Suprapubic skin (tissue), 3 donors: ENCODE measurements at regions not wholly inside any gene's neighbourhood (a gene's known extent, or its start where the extent isn't known, plus 50 kb on each side); places are given as distances from the start of the nearest gene placed in this dataset.

Experiments used
- CTCF ChIP-seq, 2 donors: fragments of 200-600 bp in 1 of 2; fragments of 450-650 bp in 1 of 2; sonication (generic) in 1 of 2; IDR thresholded peaks; one replicate each; pipeline ENCODE4 v1.5.1; 2016 to 2019; ENCODE audit warnings: antibody characterized with exemption in 2 of 2, mild to moderate bottlenecking in 1 of 2, moderate library complexity in 1 of 2
- EP300 ChIP-seq: sonication (generic); formaldehyde crosslinking; IDR thresholded peaks from one replicate; pipeline ENCODE4 v1.6.1; 2017; ENCODE audit warnings: antibody characterized with exemption
- POLR2A ChIP-seq, 2 donors: fragments of 450-650 bp; IDR thresholded peaks; one replicate each; pipeline ENCODE4 v1.6.1; 2017; ENCODE audit warnings: antibody characterized with exemption in 2 of 2, mild to moderate bottlenecking in 2 of 2, moderate library complexity in 2 of 2

GRCh38 chr6:153976921-153977693 lies 61.9 kb upstream of the OPRM1 start:
- TF ChIP-seq CTCF (IDR thresholded peaks at IDR 0.05), result no peak
- TF ChIP-seq POLR2A (IDR thresholded peaks at IDR 0.05), result no peak
- TF ChIP-seq EP300, result no peak
